NB4 (cell line): ENCODE measurements at regions not wholly inside any gene's neighbourhood (a gene's known extent, or its start where the extent isn't known, plus 50 kb on each side); places are given as distances from the start of the nearest gene placed in this dataset.

Source experiments
- CTCF ChIP-seq: IDR thresholded peaks from one replicate; pipeline ENCODE4 v1.5.1; 2012; ENCODE audit warnings: low read depth, low read length
- POLR2A ChIP-seq: IDR thresholded peaks from 2 replicates; pipeline ENCODE4 v1.6.1; 2011; ENCODE audit warnings: mild to moderate bottlenecking; ENCODE audit not compliant: insufficient read length; ENCODE audit errors: extremely low read depth

- no peak for TF ChIP-seq POLR2A
- no peak for TF ChIP-seq CTCF
Observed at GRCh38 chr5:114719268-114719667, 357.4 kb downstream of the KCNN2 start.
